Ishikawa (cell line): ENCODE measurements at regions not wholly inside any gene's neighbourhood (a gene's known extent, or its start where the extent isn't known, plus 50 kb on each side); places are given as distances from the start of the nearest gene placed in this dataset.

Experiments
- CREB1 ChIP-seq: IDR thresholded peaks from 2 replicates; pipeline ENCODE4 v1.6.1; 2012; ENCODE audit warnings: low read depth
- EP300 ChIP-seq: IDR thresholded peaks from 2 replicates; pipeline ENCODE4 v1.6.1; 2012; ENCODE audit warnings: borderline replicate concordance
- TAF1 ChIP-seq: IDR thresholded peaks from 2 replicates; pipeline ENCODE4 v1.6.1; 2012; ENCODE audit warnings: low read depth, mild to moderate bottlenecking
- TF ChIP-seq, protein P1 (sequence below): IDR thresholded peaks from 2 replicates; pipeline ENCODE4 v1.6.1; 2012
- TF ChIP-seq, protein P2 (sequence below): IDR thresholded peaks from 2 replicates; pipeline ENCODE4 v1.6.1; 2012

DNA sequence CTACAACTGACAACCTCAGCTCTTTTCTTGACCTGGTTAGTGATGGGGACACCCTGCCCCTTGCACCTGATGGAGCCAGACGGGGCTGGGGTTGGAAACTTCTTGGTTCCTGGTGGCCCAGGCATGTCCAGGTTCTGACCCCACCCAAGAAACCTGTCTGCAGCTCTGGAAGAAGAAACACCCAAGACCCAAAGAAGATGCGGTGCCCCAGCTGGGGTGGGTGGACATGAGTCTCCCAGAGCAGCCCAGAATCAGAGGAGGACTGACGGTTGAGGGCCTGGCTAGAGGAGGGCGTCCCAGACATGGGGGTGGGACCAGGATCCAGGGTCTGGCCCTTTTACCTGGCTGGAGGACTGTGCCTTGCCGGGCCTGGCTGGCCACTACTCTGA lies 202.4 kb downstream of the GLRX3 start:
- TF ChIP-seq EP300 (no peak), TAF1 (no peak), CREB1 (no peak)
- TF ChIP-seq, protein P1, sequence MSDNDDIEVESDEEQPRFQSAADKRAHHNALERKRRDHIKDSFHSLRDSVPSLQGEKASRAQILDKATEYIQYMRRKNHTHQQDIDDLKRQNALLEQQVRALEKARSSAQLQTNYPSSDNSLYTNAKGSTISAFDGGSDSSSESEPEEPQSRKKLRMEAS: no peak
- TF ChIP-seq, protein P2, sequence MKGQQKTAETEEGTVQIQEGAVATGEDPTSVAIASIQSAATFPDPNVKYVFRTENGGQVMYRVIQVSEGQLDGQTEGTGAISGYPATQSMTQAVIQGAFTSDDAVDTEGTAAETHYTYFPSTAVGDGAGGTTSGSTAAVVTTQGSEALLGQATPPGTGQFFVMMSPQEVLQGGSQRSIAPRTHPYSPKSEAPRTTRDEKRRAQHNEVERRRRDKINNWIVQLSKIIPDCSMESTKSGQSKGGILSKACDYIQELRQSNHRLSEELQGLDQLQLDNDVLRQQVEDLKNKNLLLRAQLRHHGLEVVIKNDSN: no peak
